Activated CD4-positive, alpha-beta T cell treated with anti-CD3 and anti-CD28 coated beads, Interleukin-2, amount 10 ng/mL, durations not matched to agents 7 days and 5 days (primary cell): ENCODE measurements at regions not wholly inside any gene's neighbourhood (a gene's known extent, or its start where the extent isn't known, plus 50 kb on each side); places are given as distances from the start of the nearest gene placed in this dataset.

Experiments
- CTCF ChIA-PET: fragments of 350-600 bp; sonication (Branson Sonifier 250); formaldehyde crosslinking; loops from one replicate; lab custom pipeline; 2021; ENCODE audit warnings: antibody characterized with exemption; lab: Charles Lee
- POLR2A ChIA-PET: fragments of 350-600 bp; sonication (Branson Sonifier 250); formaldehyde crosslinking; loops from one replicate; lab custom pipeline; 2021; ENCODE audit warnings: antibody characterized with exemption; lab: Charles Lee
- DNase-seq: peaks from one replicate; pipeline ENCODE4 v3.0.0-alpha.2; 2020
- H3K27ac Mint-ChIP-seq: one replicate; pipeline ENCODE4 v1.8.0; 2021; ENCODE audit warnings: mild to moderate bottlenecking, moderate library complexity, mixed read lengths
- H3K27me3 Mint-ChIP-seq: one replicate; pipeline ENCODE4 v1.8.0; 2021; ENCODE audit warnings: mixed read lengths
- H3K36me3 Mint-ChIP-seq: one replicate; pipeline ENCODE4 v1.8.0; 2021; ENCODE audit warnings: low read depth, mixed read lengths
- H3K4me1 Mint-ChIP-seq: one replicate; pipeline ENCODE4 v1.8.0; 2021; ENCODE audit warnings: mixed read lengths
- H3K4me3 Mint-ChIP-seq: one replicate; pipeline ENCODE4 v1.8.0; 2021; ENCODE audit warnings: mild to moderate bottlenecking, moderate library complexity, mixed read lengths
- H3K9me3 Mint-ChIP-seq: one replicate; pipeline ENCODE4 v1.8.0; 2021; ENCODE audit warnings: mixed read lengths

- Mint-ChIP-seq H3K27ac (no peak overlapping the region), H3K9me3 (no peaks in the 10 kb centered on the region), H3K4me1 (no peaks in the 10 kb centered on the region), H3K4me3 (no peak overlapping the region), H3K27me3 (peaks cover 14% of the 10 kb centered on the region), H3K36me3 (no peaks in the 10 kb centered on the region)
- ChIA-PET POLR2A (no interaction called here), CTCF (interaction anchor here (1.0 kb wide), 1 partner anchor 71 kb away, joined by 4 read pairs; no protein-coding TSS in a partner anchor)
- DNase-seq: no peak
These were observed 134.2 kb upstream of the HNRNPA3 start for GRCh38 chr2:177078416-177078815.

- no peaks in the 10 kb centered on the region for H3K36me3 Mint-ChIP-seq
- H3K27me3 Mint-ChIP-seq: peaks cover 14% of the 10 kb centered on the region
- no peak for DNase-seq
- H3K4me1 Mint-ChIP-seq: no peaks in the 10 kb centered on the region
- no peaks in the 10 kb centered on the region for H3K9me3 Mint-ChIP-seq
- H3K4me3 Mint-ChIP-seq: no peak overlapping the region
- no peak overlapping the region for H3K27ac Mint-ChIP-seq
- ChIA-PET CTCF (interaction anchor here (1.0 kb wide), 1 partner anchor 70 kb away, joined by 4 read pairs; no protein-coding TSS in a partner anchor), POLR2A (no interaction called here)
These were observed 133.7 kb upstream of the HNRNPA3 start for GRCh38 chr2:177078855-177079254.

DNA sequence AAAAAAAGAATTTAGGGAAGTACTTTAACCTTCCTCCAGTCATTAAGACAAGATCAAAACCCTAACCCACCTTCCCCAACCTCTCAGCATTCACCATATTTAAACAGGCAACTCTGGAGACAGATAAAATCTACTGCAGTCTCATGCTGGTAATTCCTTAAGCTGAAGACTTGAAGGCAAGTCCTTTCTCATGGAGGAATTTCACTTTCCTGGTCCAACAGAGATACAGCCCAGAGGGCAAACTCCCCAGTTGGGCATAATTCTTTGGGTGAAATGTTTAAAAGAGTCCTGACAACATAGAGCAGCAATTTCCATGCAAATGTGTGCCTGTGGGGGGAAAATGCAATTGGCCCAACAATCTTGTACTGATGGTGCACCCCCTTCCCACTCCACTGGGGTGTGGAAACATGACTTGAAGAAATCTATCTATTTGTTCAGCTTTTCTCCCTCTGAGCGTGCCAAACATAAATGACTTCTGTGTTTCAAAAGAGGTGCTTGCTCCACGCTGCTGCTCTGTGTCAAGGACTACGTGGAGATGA is 131.8 kb upstream of the HNRNPA3 start:
- no peaks in the 10 kb centered on the region for H3K4me1 Mint-ChIP-seq
- DNase-seq: no peak
- H3K27me3 Mint-ChIP-seq: peaks cover 10% of the 10 kb centered on the region
- no peaks in the 10 kb centered on the region for H3K36me3 Mint-ChIP-seq
- H3K27ac Mint-ChIP-seq: no peak overlapping the region
- no peak overlapping the region for H3K4me3 Mint-ChIP-seq
- H3K9me3 Mint-ChIP-seq: no peaks in the 10 kb centered on the region
- ChIA-PET POLR2A (no interaction called here), CTCF (no interaction called here)

- Mint-ChIP-seq H3K9me3 (no peaks in the 10 kb centered on the region), H3K36me3 (no peaks in the 10 kb centered on the region), H3K27ac (no peak overlapping the region), H3K4me3 (no peak overlapping the region), H3K4me1 (no peaks in the 10 kb centered on the region), H3K27me3 (peaks cover 17% of the 10 kb centered on the region)
- CTCF ChIA-PET: no interaction called here
- DNase-seq: no peak
- POLR2A ChIA-PET: no interaction called here
These were observed 128.0 kb upstream of the HNRNPA3 start for GRCh38 chr2:177084607-177085006.

DNA sequence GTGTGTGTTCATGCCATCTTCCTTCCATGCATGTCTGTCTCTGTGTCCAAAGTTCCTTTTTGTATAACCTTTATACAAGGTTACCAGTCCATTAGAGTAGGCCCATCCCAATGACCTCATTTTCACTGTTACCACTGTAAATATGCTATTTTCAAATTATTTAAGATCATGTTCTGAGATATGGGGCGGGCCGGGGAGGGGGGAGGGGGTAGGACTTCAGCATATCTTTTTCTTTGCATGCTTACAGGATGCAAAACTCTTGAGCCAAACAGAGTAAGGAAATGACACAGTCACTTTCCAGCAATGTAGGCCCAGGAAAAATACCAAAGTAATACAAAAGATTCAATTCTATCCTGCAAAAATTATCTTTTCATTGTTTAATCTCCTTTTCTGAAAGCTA is 124.1 kb upstream of the HNRNPA3 start:
- POLR2A ChIA-PET: no interaction called here
- Mint-ChIP-seq H3K36me3 (no peaks in the 10 kb centered on the region), H3K27me3 (peaks cover 12% of the 10 kb centered on the region), H3K4me1 (no peaks in the 10 kb centered on the region), H3K27ac (no peak overlapping the region), H3K4me3 (no peak overlapping the region), H3K9me3 (no peaks in the 10 kb centered on the region)
- no peak for DNase-seq
- CTCF ChIA-PET: no interaction called here

DNA sequence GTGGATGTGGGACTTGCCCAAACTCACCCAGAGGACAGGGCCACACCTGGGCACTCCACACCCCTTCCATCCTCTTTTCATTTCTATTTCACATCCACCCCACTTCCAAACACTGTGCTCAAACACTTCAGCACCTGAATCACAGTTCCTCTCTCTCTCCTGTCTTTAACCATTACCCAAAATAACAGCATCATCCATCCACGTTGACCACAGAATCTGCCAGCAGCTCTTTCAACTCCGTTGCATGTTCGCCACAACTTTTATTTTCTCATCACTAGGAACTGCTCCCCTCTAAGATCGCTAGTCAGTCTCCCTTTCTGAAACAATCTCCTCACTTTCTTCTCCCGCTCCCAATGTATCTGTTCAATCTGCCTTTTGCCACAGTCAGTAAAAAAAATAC is 121.6 kb upstream of the HNRNPA3 start:
- H3K4me1 Mint-ChIP-seq: no peaks in the 10 kb centered on the region
- peaks cover 15% of the 10 kb centered on the region for H3K27me3 Mint-ChIP-seq
- no peak overlapping the region for H3K27ac Mint-ChIP-seq
- no peak overlapping the region for H3K4me3 Mint-ChIP-seq
- no peaks in the 10 kb centered on the region for H3K9me3 Mint-ChIP-seq
- no peak for DNase-seq
- ChIA-PET CTCF (no interaction called here), POLR2A (no interaction called here)
- H3K36me3 Mint-ChIP-seq: no peaks in the 10 kb centered on the region

DNA sequence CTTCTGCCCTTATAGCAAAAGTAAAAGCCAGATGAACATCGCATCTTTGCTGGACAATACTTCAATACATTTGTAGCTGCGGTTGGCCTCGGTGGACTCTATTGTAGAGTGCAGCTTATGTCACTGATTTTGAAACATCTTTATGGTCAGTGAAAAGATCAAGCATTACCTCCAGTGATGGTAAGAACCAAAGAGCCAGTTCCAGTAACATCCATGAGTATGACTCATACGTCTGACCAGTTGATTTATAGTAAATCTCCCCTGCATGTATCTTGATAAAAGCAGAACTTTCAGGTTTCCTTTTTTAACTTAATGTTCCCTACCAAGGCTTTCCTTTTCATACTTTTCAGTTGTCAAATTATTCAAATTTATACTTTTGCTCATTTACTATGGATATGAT is 119.2 kb upstream of the HNRNPA3 start:
- Mint-ChIP-seq H3K4me3 (no peak overlapping the region), H3K36me3 (no peaks in the 10 kb centered on the region)

GRCh38 chr2:177098001-177098613 is 114.5 kb upstream of the HNRNPA3 start:
- Mint-ChIP-seq H3K27ac (no peak overlapping the region), H3K27me3 (peaks cover 5% of the 10 kb centered on the region), H3K4me1 (no peaks in the 10 kb centered on the region), H3K4me3 (no peak overlapping the region), H3K36me3 (no peaks in the 10 kb centered on the region), H3K9me3 (peaks cover 8% of the 10 kb centered on the region)
- ChIA-PET POLR2A (no interaction called here), CTCF (no interaction called here)
- DNase-seq: no peak

More for the DNA sequence above, 119.2 kb upstream of the HNRNPA3 start:
- no peak for DNase-seq
- Mint-ChIP-seq H3K9me3 (no peaks in the 10 kb centered on the region), H3K27ac (no peak overlapping the region), H3K27me3 (peaks cover 8% of the 10 kb centered on the region), H3K4me1 (no peaks in the 10 kb centered on the region)
- ChIA-PET CTCF (interaction anchor here (0.7 kb wide), 1 partner anchor 39 kb away, joined by 3 read pairs; no protein-coding TSS in a partner anchor), POLR2A (no interaction called here)

GRCh38 chr2:177101930-177102329 is 110.7 kb upstream of the HNRNPA3 start:
- Mint-ChIP-seq H3K4me3 (no peak overlapping the region), H3K9me3 (peaks cover 8% of the 10 kb centered on the region), H3K36me3 (no peaks in the 10 kb centered on the region), H3K27ac (no peak overlapping the region), H3K27me3 (peaks cover 3% of the 10 kb centered on the region), H3K4me1 (no peaks in the 10 kb centered on the region)
- DNase-seq: no peak
- ChIA-PET POLR2A (no interaction called here), CTCF (interaction anchor here (0.7 kb wide), 2 partner anchors 141 to 365 kb away, joined by 3 to 5 read pairs; no protein-coding TSS in a partner anchor)

DNA sequence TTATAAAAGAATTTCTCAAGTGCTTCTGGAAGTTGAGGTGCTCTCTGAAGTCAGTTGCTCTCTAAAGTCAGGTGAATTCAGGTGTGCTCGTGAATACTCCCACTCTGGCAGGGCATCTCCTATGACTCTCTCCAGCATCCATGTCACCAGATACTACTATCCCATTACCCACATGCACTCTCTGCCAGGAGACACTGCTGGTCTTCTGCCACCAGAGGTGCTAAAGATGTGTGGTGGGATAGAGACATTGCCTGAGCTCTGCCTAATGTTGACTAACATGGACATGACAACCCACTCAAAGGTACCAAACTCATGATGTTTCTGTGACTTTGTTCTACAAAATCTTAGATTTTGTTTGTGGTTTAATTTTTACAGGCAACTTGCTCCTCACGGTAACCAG is 106.4 kb upstream of the HNRNPA3 start:
- Mint-ChIP-seq H3K4me3 (no peak overlapping the region), H3K27ac (no peak overlapping the region), H3K4me1 (no peaks in the 10 kb centered on the region), H3K36me3 (no peaks in the 10 kb centered on the region), H3K27me3 (peaks cover 8% of the 10 kb centered on the region), H3K9me3 (peaks cover 8% of the 10 kb centered on the region)
- DNase-seq: no peak
- CTCF ChIA-PET: no interaction called here
- POLR2A ChIA-PET: no interaction called here

DNA sequence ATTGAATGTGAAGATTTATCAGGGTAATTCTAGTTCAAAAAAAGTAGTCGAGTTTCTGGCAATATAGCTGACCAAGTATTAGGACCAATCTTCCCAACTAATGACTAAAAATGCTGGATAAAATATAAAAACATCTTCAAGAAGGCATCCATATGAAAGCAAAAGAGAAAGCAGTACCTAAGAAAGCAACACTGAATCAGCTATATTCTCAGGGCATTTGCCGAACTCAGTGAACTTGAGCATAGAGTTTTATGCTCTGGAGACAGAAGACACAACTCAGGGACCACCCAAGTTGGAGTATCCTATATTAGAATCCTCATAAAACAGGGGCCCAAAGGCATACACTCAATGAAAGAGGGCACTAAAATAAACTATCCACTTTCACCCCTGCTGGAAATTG is 103.7 kb upstream of the HNRNPA3 start:
- POLR2A ChIA-PET: no interaction called here
- no peak overlapping the region for H3K27ac Mint-ChIP-seq

GRCh38 chr2:177114712-177115111 is 97.9 kb upstream of the HNRNPA3 start:
- H3K9me3 Mint-ChIP-seq: no peaks in the 10 kb centered on the region
- no peak for DNase-seq
- H3K36me3 Mint-ChIP-seq: no peaks in the 10 kb centered on the region
- POLR2A ChIA-PET: no interaction called here
- no peak overlapping the region for H3K27ac Mint-ChIP-seq
- H3K4me3 Mint-ChIP-seq: no peak overlapping the region
- H3K27me3 Mint-ChIP-seq: peaks cover 16% of the 10 kb centered on the region
- H3K4me1 Mint-ChIP-seq: no peaks in the 10 kb centered on the region
- CTCF ChIA-PET: interaction anchor here (0.6 kb wide), 1 partner anchor 233 kb away, joined by 3 read pairs; no protein-coding TSS in a partner anchor

More for the DNA sequence above, 103.7 kb upstream of the HNRNPA3 start:
- peaks cover 11% of the 10 kb centered on the region for H3K27me3 Mint-ChIP-seq
- no peak for DNase-seq
- H3K4me3 Mint-ChIP-seq: no peak overlapping the region
- no peaks in the 10 kb centered on the region for H3K4me1 Mint-ChIP-seq
- CTCF ChIA-PET: no interaction called here
- H3K9me3 Mint-ChIP-seq: no peaks in the 10 kb centered on the region
- H3K36me3 Mint-ChIP-seq: no peaks in the 10 kb centered on the region

- no peak for DNase-seq
- no peaks in the 10 kb centered on the region for H3K9me3 Mint-ChIP-seq
- ChIA-PET CTCF (no interaction called here), POLR2A (no interaction called here)
- no peaks in the 10 kb centered on the region for H3K36me3 Mint-ChIP-seq
- peaks cover 16% of the 10 kb centered on the region for H3K27me3 Mint-ChIP-seq
- H3K4me3 Mint-ChIP-seq: no peak overlapping the region
- H3K4me1 Mint-ChIP-seq: no peaks in the 10 kb centered on the region
- no peak overlapping the region for H3K27ac Mint-ChIP-seq
These were observed 94.8 kb upstream of the HNRNPA3 start for GRCh38 chr2:177117755-177118154.

DNA sequence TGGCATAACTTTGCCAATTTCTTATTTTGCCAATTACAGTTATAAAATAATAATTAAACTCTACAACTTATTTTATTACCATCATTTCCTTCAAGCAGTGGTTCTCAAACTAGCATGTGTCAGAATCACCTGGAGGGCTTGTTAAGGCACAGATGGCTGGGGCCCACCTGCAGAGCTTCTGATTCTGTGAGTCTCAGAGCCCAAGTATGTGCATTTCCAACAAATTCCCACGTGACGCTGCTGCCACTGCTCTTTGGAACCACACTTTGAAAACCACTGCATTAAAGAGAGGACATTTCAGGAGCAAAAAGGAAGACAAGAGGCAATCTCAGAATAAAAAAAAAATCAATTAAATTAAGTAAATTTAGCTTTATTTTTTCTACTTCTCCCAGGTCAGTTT is 94.0 kb upstream of the HNRNPA3 start:
- Mint-ChIP-seq H3K36me3 (no peaks in the 10 kb centered on the region), H3K27me3 (peaks cover 16% of the 10 kb centered on the region), H3K4me1 (no peaks in the 10 kb centered on the region), H3K4me3 (no peak overlapping the region), H3K27ac (no peak overlapping the region), H3K9me3 (no peaks in the 10 kb centered on the region)
- ChIA-PET POLR2A (no interaction called here), CTCF (no interaction called here)
- DNase-seq: no peak
